K562 (cell line): ENCODE measurements at regions not wholly inside any gene's neighbourhood (a gene's known extent, or its start where the extent isn't known, plus 50 kb on each side); places are given as distances from the start of the nearest gene placed in this dataset.

ENCODE experiments used
- ATAC-seq: fragments of 200-7000 bp; cut with Tn5 transposase; 3 replicates; pipeline ENCODE4 v1.9.1; 2020; ENCODE audit warnings: moderate library complexity
- BruUV-seq: library from RNA; stranded (reverse); fragments of 400-500 nt; replicated peaks from 2 replicates; lab custom pipeline; 2021; lab: Mats Ljungman, UMichigan
- CTCF ChIA-PET: fragments of 300-600 bp; formaldehyde crosslinking; extraction: SDS; loops from one replicate; lab custom pipeline; 2021; ENCODE audit warnings: low intra/inter-chr PET ratio; lab: Yijun Ruan, JAX
- POLR2A ChIA-PET: fragments of 300-600, 350-650 bp; sonication (Branson Sonifier 250); formaldehyde crosslinking; extraction: SDS; loops from one replicate; lab custom pipeline; 2021; ENCODE audit warnings: antibody characterized with exemption, inconsistent platforms; lab: Yijun Ruan, JAX
- DNase-seq, 4 experiments: peaks; one replicate each; pipeline versions ENCODE4 v3.0.0 to v3.0.0-alpha.2; 2011 to 2018; ENCODE audit warnings: low spot score in 3 of 4, mixed read lengths in 3 of 4; ENCODE audit errors: extremely low read depth in 1 of 4
- FAIRE-seq: peaks from 2 replicates; lab custom pipeline; 2011; peaks lifted over from hg19 to GRCh38; lab: Jason Lieb, UNC
- H2AFZ ChIP-seq: 2 replicates; pipeline ENCODE4 v1.6.0; 2011; ENCODE audit warnings: low read depth, low read length, control low read depth, inconsistent platforms
- H3K27ac ChIP-seq: fragments of 200-600 bp; 3 replicates; pipeline ENCODE4 v1.8.0; 2011; ENCODE audit warnings: low read depth, mild to moderate bottlenecking, control low read depth, inconsistent platforms, low read length, moderate library complexity, mixed read lengths; ENCODE audit errors: extremely low read depth
- H3K27me3 ChIP-seq, 2 experiments: fragments of 300-600 bp in 1 of 2; 2 replicates in 1 of 2; 3 replicates in 1 of 2; pipeline versions ENCODE4 v1.6.0 to v1.8.0; 2011; ENCODE audit warnings: inconsistent platforms in 2 of 2, low read length in 2 of 2, mild to moderate bottlenecking in 1 of 2, mixed read lengths in 1 of 2, moderate library complexity in 1 of 2; ENCODE audit not compliant: control insufficient read depth in 2 of 2, insufficient read depth in 2 of 2
- H3K36me3 ChIP-seq: fragments of 300-600 bp; 3 replicates; pipeline ENCODE4 v1.8.0; 2011; ENCODE audit warnings: mild to moderate bottlenecking, low read length, inconsistent platforms; ENCODE audit not compliant: control insufficient read depth, insufficient read depth
- H3K4me1 ChIP-seq, 2 experiments: fragments of 200-600 bp in 1 of 2; replicated peaks in 1 of 2; 2 replicates in 1 of 2; 3 replicates in 1 of 2; pipeline versions ENCODE4 v1.5.1 to v1.8.0; 2011; ENCODE audit warnings: inconsistent platforms in 2 of 2, low read length in 2 of 2, mild to moderate bottlenecking in 1 of 2, mixed read lengths in 1 of 2, moderate library complexity in 1 of 2; ENCODE audit not compliant: control insufficient read depth in 2 of 2, insufficient read depth in 2 of 2
- H3K4me2 ChIP-seq: 2 replicates; pipeline ENCODE4 v1.6.1; 2011; ENCODE audit warnings: low read length, control low read depth, inconsistent platforms, mixed read lengths; ENCODE audit not compliant: insufficient read depth
- H3K4me3 ChIP-seq: fragments of 200-600 bp; sonication (generic), shearing (Covaris generic); 2 replicates; pipeline ENCODE4 v1.5.1; 2016; ENCODE audit warnings: control low read depth, inconsistent platforms
- H3K79me2 ChIP-seq: fragments of 200-600 bp; 3 replicates; pipeline ENCODE4 v1.8.0; 2011; ENCODE audit warnings: low read length, inconsistent platforms; ENCODE audit not compliant: control insufficient read depth, insufficient read depth
- H3K9ac ChIP-seq, 2 experiments: 2 replicates each; pipeline versions ENCODE4 v1.6.0 to v1.6.1; 2011; ENCODE audit warnings: low read depth in 2 of 2, low read length in 2 of 2, control low read depth in 1 of 2, inconsistent platforms in 1 of 2, mild to moderate bottlenecking in 1 of 2, mixed read lengths in 1 of 2; ENCODE audit not compliant: insufficient read depth in 1 of 2
- H3K9me1 ChIP-seq: one replicate; pipeline ENCODE4 v1.6.0; 2011; ENCODE audit warnings: inconsistent platforms, mild to moderate bottlenecking, low read length, moderate library complexity; ENCODE audit not compliant: control insufficient read depth, insufficient read depth
- H3K9me3 ChIP-seq: replicated peaks from 2 replicates; pipeline ENCODE4 v1.5.1; 2011; ENCODE audit warnings: low read depth, low read length, inconsistent platforms; ENCODE audit not compliant: control insufficient read depth, insufficient read depth
- H4K20me1 ChIP-seq: replicated peaks from 2 replicates; pipeline ENCODE4 v1.6.1; 2011; ENCODE audit warnings: low read length, inconsistent platforms, mixed read lengths; ENCODE audit not compliant: control insufficient read depth, insufficient read depth
- ASH1L ChIP-seq: fragments of 450-650 bp; IDR thresholded peaks from 2 replicates; pipeline ENCODE4 v1.6.1; 2018; ENCODE audit warnings: borderline replicate concordance, mild to moderate bottlenecking, low read depth; ENCODE audit not compliant: partially characterized antibody
- CC2D1A ChIP-seq: fragments of 450-650 bp; IDR thresholded peaks from 2 replicates; pipeline ENCODE4 v1.6.1; 2017; ENCODE audit warnings: mild to moderate bottlenecking
- GABPB1 ChIP-seq: sonication (generic); formaldehyde crosslinking; IDR thresholded peaks from 2 replicates; pipeline ENCODE4 v1.8.0; 2022; ENCODE audit warnings: mild to moderate bottlenecking, missing genetic modification reagents
- HMGN3 ChIP-seq: IDR thresholded peaks from 2 replicates; pipeline ENCODE4 v1.6.1; 2011; ENCODE audit warnings: borderline replicate concordance, low read depth, mild to moderate bottlenecking, mixed read lengths, low read length; ENCODE audit not compliant: insufficient read length; ENCODE audit errors: extremely low read depth
- KDM2B ChIP-seq: fragments of 250-450 bp; sonication (Bioruptor Pico); IDR thresholded peaks from 2 replicates; pipeline ENCODE4 v1.8.0; 2021; ENCODE audit warnings: mild to moderate bottlenecking, moderate library complexity
- MAZ ChIP-seq, 2 experiments: fragments of 450-650 bp in 1 of 2; sonication (generic) in 1 of 2; formaldehyde crosslinking; IDR thresholded peaks in 1 of 2; conservative IDR thresholded peaks in 1 of 2; 2 replicates each; pipeline versions ENCODE4 v1.4.0 to v1.5.0; 2020; ENCODE audit warnings: mild to moderate bottlenecking in 1 of 2, missing genetic modification reagents in 1 of 2
- MTA3 ChIP-seq: fragments of 450-650 bp; formaldehyde crosslinking; IDR thresholded peaks from 2 replicates; pipeline ENCODE4 v1.6.1; 2017; ENCODE audit warnings: mild to moderate bottlenecking, borderline replicate concordance
- NR4A1 ChIP-seq, 2 experiments: fragments of 250-450 bp in 1 of 2; fragments of 450-650 bp in 1 of 2; sonication (Bioruptor Pico) in 1 of 2; IDR thresholded peaks; 2 replicates each; pipeline versions ENCODE4 v1.4.0 to v1.6.1; 2016 to 2020; ENCODE audit warnings: mild to moderate bottlenecking in 2 of 2, missing compliant biosample characterization in 1 of 2, missing genetic modification characterization in 1 of 2, moderate library complexity in 1 of 2
- PURB ChIP-seq: sonication (generic); formaldehyde crosslinking; IDR thresholded peaks from 2 replicates; pipeline ENCODE4 v1.9.0; 2021; ENCODE audit warnings: low read depth, mild to moderate bottlenecking, missing genetic modification reagents
- REST ChIP-seq, 2 experiments: fragments of 450-650 bp; formaldehyde crosslinking in 1 of 2; IDR thresholded peaks; 2 replicates each; pipeline versions ENCODE4 v1.4.0 to v1.6.1; 2014 to 2020; ENCODE audit warnings: mild to moderate bottlenecking in 2 of 2, borderline replicate concordance in 1 of 2, low read depth in 1 of 2
- SMARCA4 ChIP-seq: fragments of 450-650 bp; IDR thresholded peaks from 2 replicates; pipeline ENCODE4 v1.6.1; 2016
- SUPT5H ChIP-seq: fragments of 450-650 bp; IDR thresholded peaks from 2 replicates; pipeline ENCODE4 v1.6.1; 2016
- ZBTB1 ChIP-seq: sonication (generic); formaldehyde crosslinking; IDR thresholded peaks from 2 replicates; pipeline ENCODE4 v1.8.1; 2023; ENCODE audit warnings: missing genetic modification reagents, low read depth, mild to moderate bottlenecking, borderline replicate concordance
- ZNF3 ChIP-seq: fragments of 250-450 bp; sonication (Bioruptor Pico); IDR thresholded peaks from 2 replicates; pipeline ENCODE4 v1.5.0; 2021; ENCODE audit warnings: mild to moderate bottlenecking, moderate library complexity
- ZNF75A ChIP-seq: fragments of 450-650 bp; formaldehyde crosslinking; IDR thresholded peaks from 2 replicates; pipeline ENCODE4 v1.4.0; 2020; ENCODE audit warnings: mild to moderate bottlenecking
- WGBS: fragments of 100-300 bp; shearing (Covaris generic); methylation state at CpG from one replicate; pipeline ENCODE4 v1.1.6; 2016; ENCODE audit warnings: low coverage, mixed read lengths; ENCODE audit not compliant: insufficient coverage; ENCODE audit errors: missing lambda C conversion rate; 5-methylcytosine and 5-hydroxymethylcytosine counted together
- in situ Hi-C: fragments of 300-500 bp; cut with MboI; formaldehyde crosslinking; loops from 4 replicates; pipeline ENCODE4 v1.15.0; 2018; ENCODE audit warnings: inconsistent platforms, mixed read lengths
- intact Hi-C: fragments of 100-400 bp; cut with micrococcal nuclease; formaldehyde crosslinking; loops from 2 replicates; pipeline ENCODE4 v1.14.2; 2022

- ATAC-seq (no peak), FAIRE-seq (no peak), DNase-seq (no peak)
- Histone ChIP-seq H4K20me1 (no peaks in the 10 kb centered on the region), H3K9me1 (no peaks in the 10 kb centered on the region), H3K27ac (no peak overlapping the region), H3K9me3 (no peaks in the 10 kb centered on the region), H3K9ac (no peak overlapping the region), H3K4me1 (peaks cover 0 to 10% of the 10 kb centered on the region in 2 experiments; a peak in 2 of 5 replicates), H3K27me3 (no peaks in the 10 kb centered on the region), H3K36me3 (no peaks in the 10 kb centered on the region), H3K4me2 (no peak overlapping the region), H2AFZ (no peak overlapping the region), H3K79me2 (no peaks in the 10 kb centered on the region), H3K4me3 (no peak overlapping the region)
- ChIA-PET POLR2A (interaction anchor here (0.9 kb wide), 1 partner anchor 14 kb away, joined by 3 read pairs; no protein-coding TSS in a partner anchor), CTCF (no interaction called here)
- BruUV-seq, result no TSS peak
- in situ Hi-C loops, result no loop called here
- 41% methylated on average over 3 of the region's 3 CpGs for WGBS
- intact Hi-C loops, result no loop called here
- no peak for TF ChIP-seq REST (IDR thresholded peaks at IDR 0.05; ENCODE audit: borderline replicate concordance)
- no peak for TF ChIP-seq REST (CRISPR knock-in tag; IDR thresholded peaks at IDR 0.05; ENCODE audit: low read depth)
- no peak for TF ChIP-seq KDM2B (CRISPR knock-in tag)
- no peak for TF ChIP-seq SUPT5H
- no peak for TF ChIP-seq MAZ (CRISPR knock-in tag; conservative IDR thresholded peaks at IDR 0.05 in 1 of 2, IDR thresholded peaks at IDR 0.05 in 1 of 2)
- TF ChIP-seq SMARCA4, result no peak
- TF ChIP-seq NR4A1 (CRISPR knock-in tag; IDR thresholded peaks at IDR 0.05), result no peak
- TF ChIP-seq NR4A1 (tag; IDR thresholded peaks at IDR 0.05), result no peak
- no peak for TF ChIP-seq CC2D1A
- TF ChIP-seq ASH1L, result no peak
- TF ChIP-seq ZNF75A (CRISPR knock-in tag), result no peak
- no peak for TF ChIP-seq HMGN3
- TF ChIP-seq ZNF3 (CRISPR knock-in tag), result no peak
- no peak for TF ChIP-seq MTA3
- no peak for TF ChIP-seq GABPB1
- TF ChIP-seq ZBTB1 (CRISPR knock-in tag), result no peak
- no peak for TF ChIP-seq PURB (CRISPR knock-in tag)
Measured at GRCh38 chr10:20958764-20959163, 61.7 kb upstream of the NEBL start.
